Activated T-cell treated with anti-CD3 and anti-CD28 coated beads for 4 hours (primary cell): ENCODE measurements at regions not wholly inside any gene's neighbourhood (a gene's known extent, or its start where the extent isn't known, plus 50 kb on each side); places are given as distances from the start of the nearest gene placed in this dataset.

ENCODE experiments used
- DNase-seq: peaks from one replicate; pipeline ENCODE4 v3.0.0-alpha.2; 2020

- no peak for DNase-seq
Measured at GRCh38 chr20:56841346-56841908, 212.3 kb downstream of the TFAP2C start.

DNA sequence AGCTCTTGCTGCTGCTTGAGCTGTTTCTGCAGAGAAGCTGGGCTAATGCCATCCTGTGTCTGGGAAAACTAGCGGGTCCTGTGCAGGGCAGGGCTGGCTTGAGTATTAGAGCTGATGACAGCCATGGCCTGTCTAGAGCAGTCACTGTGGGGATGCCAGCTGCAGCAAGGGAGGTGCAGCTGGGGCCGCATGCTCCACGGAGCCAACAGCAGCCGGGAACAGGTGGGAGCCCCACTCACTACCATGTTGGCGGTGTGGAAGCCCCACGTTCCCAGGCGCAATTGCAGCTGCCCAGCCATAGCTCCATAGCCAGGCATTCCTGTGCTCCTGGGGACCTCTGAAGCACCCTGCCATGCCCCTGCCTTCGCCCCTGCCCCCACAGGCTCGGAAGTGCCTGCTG lies 212.9 kb downstream of the TFAP2C start:
- no peak for DNase-seq

- DNase-seq = no peak
Measured at GRCh38 chr20:56843386-56843785, 214.3 kb downstream of the TFAP2C start.

DNA sequence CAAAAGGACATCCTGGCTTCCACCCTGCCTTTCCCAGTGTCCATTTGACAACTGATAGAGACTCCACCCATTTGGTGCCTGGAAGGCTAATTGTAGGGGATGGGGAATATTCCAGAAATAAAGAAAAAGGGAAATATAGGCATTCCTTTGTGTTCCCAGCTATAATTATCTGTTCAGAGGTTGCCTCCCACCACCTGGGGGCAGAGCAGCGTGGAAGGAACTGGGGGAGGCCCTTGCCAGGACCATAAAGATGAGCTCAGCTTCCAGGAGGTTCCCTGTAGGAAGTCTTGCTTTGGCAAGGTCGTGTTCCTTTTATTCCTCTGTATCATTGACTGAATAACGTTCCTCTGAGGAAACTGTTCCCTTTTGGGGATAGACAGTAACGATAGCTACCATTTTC lies 214.7 kb downstream of the TFAP2C start:
- DNase-seq = no peak

DNA sequence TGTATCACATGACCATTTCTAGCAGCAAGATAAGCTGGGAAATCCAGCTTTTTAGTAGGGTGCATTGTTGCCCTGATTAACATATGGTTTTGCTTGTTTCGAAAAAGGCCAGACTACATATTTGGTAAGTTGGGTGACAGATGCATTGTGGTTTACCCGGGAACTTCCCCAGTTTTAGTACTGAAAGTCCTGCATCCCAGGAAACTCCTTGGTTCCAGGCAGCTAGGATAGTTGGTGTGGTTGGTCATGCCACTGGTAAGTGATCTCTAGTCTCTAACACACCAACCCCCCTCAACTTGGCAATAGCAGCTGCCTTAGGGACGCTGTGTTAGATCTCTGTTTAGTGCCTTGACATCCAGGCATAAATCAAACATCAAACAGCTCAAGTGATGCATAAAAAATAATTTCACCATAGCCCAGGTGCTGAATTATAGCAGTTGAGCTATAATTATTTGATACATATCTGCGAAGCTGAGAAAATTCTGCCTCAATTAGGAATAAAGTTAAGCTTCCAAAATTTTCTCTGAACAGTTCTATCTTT lies 216.5 kb downstream of the TFAP2C start:
- DNase-seq = no peak

DNA sequence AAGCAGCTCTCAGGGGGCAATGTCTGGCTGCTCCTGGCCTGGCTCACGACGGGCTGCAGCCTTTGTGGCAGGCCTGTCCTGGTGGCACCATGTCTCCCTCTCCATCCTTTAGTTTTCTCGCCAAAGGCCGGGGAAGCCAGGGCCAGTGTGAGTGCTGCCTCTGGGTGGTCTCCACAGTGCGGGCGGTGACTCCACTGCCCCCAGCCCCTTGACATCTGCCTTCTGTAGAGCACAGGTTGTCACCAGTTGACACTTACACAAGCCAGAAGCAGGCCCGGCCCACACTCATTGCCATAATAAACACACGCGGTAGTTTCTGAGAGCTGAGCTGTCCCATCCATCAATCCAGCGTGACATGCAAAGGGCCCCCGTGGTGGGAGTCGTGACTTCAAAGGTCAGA lies 219.5 kb downstream of the TFAP2C start:
- DNase-seq = no peak

- DNase-seq = no peak
Measured at GRCh38 chr20:56851552-56851951, 222.4 kb downstream of the TFAP2C start.

GRCh38 chr20:56855708-56856107 lies 226.6 kb downstream of the TFAP2C start:
- DNase-seq = no peak

GRCh38 chr20:56857950-56858349 lies 228.8 kb downstream of the TFAP2C start:
- no peak for DNase-seq

DNA sequence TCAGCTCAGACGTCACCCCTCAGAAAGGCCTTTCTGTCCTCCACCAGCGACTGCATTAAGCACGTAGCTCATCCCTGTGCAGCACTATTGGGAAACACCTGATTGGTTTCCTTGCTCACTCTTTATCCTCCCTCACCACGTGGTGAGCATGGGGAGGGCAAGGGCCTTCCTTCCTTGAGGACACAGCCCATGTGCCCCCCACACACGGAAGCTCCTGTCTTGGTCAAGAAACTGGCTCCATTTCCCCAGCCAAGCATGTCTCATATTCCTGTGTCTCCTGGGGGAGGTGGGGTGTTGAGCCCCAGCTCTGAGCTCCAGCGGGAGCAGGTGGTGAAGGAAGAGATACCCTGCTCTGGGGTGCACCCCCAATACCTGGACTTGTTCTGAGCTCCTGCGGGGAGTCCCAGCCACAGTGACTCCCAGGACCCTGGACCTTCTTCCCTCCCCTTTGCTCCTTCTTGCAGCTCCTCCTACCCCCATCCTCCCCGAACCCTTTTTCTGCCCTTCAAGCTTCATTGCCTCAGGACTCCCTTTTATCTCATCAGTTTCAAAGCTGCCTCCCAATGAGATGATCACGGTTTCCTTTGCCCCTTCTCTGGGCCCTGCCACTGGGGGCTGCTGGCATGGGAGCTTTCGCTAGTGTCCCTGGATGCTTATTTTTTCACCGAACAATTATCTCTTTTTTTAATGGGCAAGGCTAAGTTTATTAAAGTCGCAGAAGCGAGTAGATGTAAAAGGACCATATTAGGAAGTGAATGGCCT lies 230.1 kb downstream of the TFAP2C start:
- no peak for DNase-seq

- no peak for DNase-seq
Measured at GRCh38 chr20:56859801-56860261, 230.7 kb downstream of the TFAP2C start.

GRCh38 chr20:56860413-56860812 lies 231.3 kb downstream of the TFAP2C start:
- DNase-seq = no peak

DNA sequence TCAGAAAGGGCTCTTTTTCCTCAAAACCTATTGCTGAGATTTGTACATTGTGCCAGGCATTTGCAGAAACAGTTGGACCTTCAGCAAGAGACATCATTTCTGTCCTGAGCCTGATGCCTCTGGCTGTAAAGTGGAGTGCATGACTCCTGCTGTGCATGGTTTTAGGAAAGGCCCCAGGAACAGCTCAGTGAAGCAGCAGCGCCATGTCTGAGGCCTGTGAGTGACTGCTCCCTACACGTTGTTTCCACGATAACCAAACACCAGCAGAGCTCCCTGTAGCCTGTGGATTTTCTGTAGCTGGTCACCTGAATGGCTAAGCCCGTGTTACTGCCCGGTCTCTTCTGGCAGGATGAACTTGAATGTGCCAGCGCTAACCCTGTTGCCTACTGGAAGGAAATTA lies 232.5 kb downstream of the TFAP2C start:
- no peak for DNase-seq

- DNase-seq = no peak
Measured at GRCh38 chr20:56865055-56865454, 235.9 kb downstream of the TFAP2C start.

DNA sequence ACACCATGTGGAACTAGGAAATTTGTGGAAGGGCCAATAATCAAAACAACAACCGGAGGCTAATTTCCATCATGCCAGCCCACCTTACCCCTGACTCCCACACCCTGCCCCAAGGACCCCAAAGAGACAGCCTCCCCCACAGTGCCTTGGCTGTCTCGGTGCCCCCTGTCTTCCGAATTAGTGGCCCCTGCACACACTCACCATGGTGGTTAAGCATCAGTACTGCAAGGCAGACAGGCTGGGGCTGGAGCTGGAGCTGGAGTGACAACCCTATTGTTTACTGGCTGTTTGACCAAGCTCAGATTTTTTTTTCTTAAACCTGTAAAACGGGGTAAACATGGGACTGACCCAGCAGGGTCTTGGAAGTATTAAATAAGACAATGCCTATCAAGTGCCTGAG lies 238.0 kb downstream of the TFAP2C start:
- no peak for DNase-seq

DNA sequence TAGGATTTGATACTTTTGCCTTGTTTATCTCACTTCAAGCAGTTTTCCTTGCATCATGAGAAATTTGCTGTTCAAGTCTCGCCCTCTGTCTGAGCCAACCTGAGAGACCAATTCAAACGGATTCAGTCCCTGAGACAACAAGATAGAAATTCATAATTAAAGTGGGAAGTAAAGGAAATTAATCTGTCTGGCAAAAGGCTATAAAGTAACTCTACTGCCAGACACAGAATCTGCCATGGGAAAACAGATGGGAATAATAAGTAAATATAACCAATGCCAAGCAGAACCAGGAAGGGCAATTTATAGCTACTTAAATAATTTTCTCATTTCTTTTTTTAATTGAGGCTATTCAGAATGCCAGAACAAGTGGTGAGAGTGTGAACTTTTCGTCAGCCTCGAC lies 239.6 kb downstream of the TFAP2C start:
- DNase-seq = no peak

- no peak for DNase-seq
Measured at GRCh38 chr20:56870271-56870670, 241.2 kb downstream of the TFAP2C start.

- DNase-seq = no peak
Measured at GRCh38 chr20:56871691-56872090, 242.6 kb downstream of the TFAP2C start.

GRCh38 chr20:56872620-56873458 lies 243.7 kb downstream of the TFAP2C start:
- DNase-seq = no peak

DNA sequence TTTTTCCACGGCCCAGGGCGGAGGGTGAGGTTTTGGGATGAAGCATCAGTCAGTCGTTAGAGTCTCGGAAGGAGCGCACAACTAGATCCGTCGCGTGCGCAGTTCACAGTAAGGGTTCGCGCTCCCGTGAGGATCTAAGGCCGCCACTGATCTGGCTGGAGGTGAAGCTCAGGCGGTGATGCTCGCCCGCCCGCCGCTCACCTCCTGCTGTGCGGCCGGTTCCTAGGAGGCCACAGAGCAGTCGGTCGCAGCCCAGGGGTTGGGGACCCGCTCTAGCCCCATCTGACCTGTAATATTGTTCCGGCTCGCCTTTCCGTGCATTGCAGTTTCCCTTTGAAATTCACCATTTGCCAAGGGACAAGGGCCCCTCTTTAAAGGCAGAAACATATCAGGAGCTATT lies 244.7 kb downstream of the TFAP2C start:
- DNase-seq = no peak

DNA sequence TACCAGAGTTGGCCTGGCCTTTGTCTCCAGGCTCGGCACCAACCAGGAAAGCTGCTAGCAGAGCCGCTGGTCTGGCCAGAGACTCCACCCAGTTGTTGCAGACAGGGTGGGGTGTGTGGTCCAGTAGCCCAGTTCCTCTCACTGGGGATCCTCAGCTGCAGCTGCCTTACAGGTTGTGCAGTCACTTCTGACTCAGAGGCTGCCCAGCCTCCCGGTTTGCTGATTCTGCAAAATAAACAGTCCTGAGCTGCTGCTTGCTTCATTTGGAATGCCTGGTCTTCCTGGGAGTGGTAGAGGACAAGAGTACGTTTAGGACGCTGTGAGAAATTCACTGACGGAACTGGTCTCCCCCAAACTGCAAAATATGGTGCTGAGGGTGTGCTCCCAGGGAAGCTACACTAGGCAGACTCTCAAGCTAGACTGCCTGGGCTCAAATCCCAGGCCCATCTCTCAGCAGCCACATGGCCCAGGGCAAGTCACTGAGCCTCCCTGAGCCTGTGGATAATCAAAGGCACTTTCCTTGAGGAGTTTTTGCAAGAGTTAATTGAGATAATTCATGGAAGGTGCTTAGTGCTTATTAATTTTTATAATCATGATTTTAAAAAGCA lies 246.1 kb downstream of the TFAP2C start:
- DNase-seq = no peak

GRCh38 chr20:56875803-56876202 lies 246.7 kb downstream of the TFAP2C start:
- DNase-seq = no peak

GRCh38 chr20:56885521-56885920 lies 256.4 kb downstream of the TFAP2C start:
- no peak for DNase-seq
